HG02981 (cell line): ENCODE measurements at regions not wholly inside any gene's neighbourhood (a gene's known extent, or its start where the extent isn't known, plus 50 kb on each side); places are given as distances from the start of the nearest gene placed in this dataset.

Source experiments
- ATAC-seq: cut with Tn5 transposase; IDR thresholded peaks from one replicate; pipeline ENCODE4 v1.9.1; 2021; ENCODE audit warnings: mild to moderate bottlenecking, moderate library complexity; ENCODE audit not compliant: unreplicated experiment

DNA sequence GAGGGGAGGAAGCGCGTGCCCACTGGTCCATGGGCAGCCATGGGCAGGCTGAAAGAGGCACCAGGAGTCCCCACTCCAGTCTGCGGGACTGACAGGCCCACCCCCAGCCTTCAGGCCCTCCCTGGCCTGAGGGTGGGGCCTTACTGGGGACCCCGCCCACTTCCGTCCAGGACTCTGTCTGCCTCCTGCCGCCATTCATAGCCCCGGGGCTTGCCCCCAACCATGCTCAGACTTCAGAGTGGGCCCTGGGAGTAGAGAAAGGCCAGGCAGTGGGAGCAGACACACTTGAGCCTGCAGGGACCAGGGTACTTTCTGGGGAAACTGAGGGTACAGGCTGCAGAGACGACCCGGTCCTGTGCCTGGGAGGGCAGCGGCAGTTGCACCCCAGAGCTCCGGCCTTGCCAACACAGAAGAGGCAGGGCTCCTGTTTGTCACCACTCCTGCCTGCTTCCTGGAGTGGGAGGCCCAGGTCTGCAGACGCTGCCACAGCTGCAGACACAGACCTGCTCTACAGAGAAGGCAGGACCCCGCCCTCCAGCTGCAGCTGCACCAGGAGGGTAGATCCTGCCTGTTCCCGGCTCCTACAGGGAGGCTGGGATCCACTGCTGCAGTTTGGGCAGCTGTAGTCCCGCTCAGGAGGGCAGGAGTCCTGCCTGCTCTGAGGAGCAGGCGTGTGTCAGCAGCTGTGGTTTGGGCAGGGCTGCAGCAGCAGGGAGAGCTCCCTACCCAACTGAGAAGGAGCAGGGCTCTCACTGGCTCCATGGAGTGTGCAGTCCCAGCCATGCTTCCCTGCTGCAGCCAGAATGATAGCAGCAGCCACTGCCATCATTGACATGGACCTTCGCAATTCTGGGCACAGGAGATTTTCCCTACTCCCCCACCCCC, 387.9 kb upstream of the ANO3 start:
- ATAC-seq: no peak

GRCh38 chr11:25949918-25950317, 382.0 kb upstream of the ANO3 start:
- ATAC-seq: no peak

- ATAC-seq: no peak
These were observed 378.9 kb upstream of the ANO3 start for GRCh38 chr11:25953006-25953405.

DNA sequence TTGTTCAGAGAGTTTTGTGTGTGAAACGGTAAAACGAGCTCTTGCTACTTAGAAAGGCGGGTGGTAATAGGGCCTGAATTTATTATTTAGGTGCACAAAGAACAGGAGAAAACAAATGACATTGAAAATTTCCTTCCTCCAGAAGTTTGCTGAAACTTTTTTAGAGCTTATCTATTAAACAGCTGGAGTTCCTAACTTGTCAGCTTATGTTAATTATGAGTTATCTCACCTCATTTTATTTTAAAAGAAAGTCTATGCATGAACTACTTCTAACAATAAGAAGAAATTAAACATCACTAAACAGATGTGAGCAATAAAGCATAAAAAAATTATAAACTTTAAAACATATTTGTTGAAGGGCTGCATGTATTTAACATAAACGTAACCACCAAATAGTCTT, 373.9 kb upstream of the ANO3 start:
- ATAC-seq: no peak

DNA sequence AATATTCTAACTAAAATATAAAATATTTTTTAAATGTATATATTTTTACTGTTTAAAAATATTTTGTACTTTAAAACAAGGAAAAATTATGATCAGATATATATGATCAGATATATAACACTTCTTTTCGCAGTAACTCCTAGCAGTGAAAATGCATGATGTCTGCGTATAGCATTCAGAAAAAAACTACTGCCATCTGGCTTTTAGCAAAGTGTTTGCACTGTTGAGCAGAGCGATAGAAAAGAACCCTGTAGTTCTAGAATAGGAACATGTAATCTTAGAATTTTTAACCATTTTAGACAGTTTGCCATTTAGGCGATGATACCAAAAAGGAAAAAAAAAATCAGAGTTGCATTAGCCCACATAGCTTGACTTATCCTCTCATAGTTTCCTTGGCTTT, 370.4 kb upstream of the ANO3 start:
- ATAC-seq: no peak

- ATAC-seq: no peak
These were observed 361.0 kb upstream of the ANO3 start for GRCh38 chr11:25970726-25971508.

GRCh38 chr11:25980091-25980490, 351.8 kb upstream of the ANO3 start:
- ATAC-seq: no peak

- ATAC-seq: peak; percentile 91
These were observed 349.9 kb upstream of the ANO3 start for GRCh38 chr11:25981998-25982397.

- ATAC-seq: no peak
These were observed 348.6 kb upstream of the ANO3 start for GRCh38 chr11:25983280-25983679.

DNA sequence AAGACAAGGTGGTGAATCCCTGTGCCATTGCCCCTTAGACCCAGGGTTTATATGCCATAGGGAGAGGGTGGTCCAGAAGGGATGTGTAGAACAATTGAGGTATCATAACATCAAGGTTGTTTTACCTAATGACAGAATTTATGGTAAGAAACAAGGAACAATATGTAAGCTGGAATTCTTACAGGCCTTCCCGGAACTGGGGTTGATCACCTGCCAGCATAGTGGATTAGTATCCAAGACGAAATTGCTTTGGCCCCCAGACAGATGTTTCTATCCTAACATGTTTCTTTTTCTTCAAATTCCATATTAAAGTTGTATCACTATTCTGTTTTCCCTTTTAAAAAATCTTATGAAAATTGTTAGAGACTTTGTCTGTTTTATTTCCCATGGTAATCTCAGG, 343.8 kb upstream of the ANO3 start:
- no peak for ATAC-seq

GRCh38 chr11:25990406-25990805, 341.5 kb upstream of the ANO3 start:
- ATAC-seq: no peak

GRCh38 chr11:25991476-25991875, 340.5 kb upstream of the ANO3 start:
- ATAC-seq: no peak

GRCh38 chr11:25992294-25992693, 339.6 kb upstream of the ANO3 start:
- no peak for ATAC-seq

DNA sequence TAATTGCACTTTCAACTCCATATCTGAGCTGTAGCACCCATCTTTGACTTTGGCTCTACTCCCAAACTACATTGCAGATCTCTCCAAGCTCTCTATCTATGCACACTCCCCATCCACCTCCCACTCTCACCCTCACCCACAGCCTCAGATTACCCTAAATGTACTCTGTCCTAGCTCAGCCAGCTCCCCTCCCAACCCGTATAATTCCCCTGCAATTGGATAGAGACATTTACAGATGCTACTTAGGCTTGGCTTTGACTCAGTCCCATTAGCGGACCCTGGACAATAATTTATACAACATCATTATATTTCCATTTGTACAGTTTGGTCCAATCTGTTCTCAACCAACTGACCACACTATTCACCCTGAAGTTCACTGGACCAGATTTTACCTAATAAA, 338.9 kb upstream of the ANO3 start:
- ATAC-seq: no peak

DNA sequence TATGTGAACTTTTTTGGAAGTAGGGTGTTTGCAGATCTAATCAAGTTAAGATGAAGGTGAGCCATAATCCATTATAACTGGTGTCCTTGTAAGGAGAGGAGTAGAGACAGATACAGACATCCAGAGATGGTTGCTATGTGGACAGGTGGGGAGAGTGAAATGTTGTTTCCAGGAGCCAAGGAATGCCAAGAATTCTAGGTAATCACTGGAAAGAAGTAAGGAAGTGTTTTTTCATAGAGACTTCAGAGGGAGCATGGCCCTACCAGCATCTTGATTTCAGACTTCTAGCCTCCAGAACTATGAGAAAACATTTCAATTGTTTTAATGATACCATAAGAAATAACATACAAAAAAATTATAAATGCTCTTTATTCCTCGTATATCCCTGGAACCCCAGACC, 320.5 kb upstream of the ANO3 start:
- no peak for ATAC-seq

DNA sequence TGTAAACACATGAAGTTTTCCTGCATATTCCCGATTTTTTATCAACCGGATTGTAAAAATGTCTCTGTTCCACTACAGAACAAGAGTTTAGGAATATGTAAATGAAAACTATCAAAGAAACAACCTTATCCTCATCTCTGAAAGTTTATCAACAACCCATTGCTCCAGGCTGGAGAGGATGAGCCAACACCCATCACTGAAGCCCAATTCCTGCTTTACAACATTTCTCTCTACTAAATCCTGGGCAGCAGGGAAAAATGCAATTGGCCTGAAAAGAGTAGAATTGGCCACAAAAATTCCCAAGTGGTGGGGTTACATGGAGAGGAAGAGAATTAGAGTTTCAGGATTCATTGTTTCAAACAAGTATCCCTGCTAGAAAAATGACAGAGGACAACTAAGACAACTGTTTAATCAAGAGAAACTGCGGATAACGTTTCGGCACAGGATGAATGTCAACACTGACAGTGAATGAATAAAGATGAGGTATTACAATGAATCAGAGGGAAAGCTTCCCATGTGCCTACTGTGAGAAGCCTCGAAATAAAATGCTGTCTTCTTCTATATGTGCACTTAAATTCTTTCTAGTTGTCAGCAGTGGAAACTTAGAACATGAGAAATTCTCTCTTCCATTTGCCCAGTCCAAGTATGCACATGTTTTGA, 317.3 kb upstream of the ANO3 start:
- no peak for ATAC-seq

- no peak for ATAC-seq
These were observed 314.5 kb upstream of the ANO3 start for GRCh38 chr11:26017322-26017860.

GRCh38 chr11:26017903-26018302, 314.0 kb upstream of the ANO3 start:
- no peak for ATAC-seq

DNA sequence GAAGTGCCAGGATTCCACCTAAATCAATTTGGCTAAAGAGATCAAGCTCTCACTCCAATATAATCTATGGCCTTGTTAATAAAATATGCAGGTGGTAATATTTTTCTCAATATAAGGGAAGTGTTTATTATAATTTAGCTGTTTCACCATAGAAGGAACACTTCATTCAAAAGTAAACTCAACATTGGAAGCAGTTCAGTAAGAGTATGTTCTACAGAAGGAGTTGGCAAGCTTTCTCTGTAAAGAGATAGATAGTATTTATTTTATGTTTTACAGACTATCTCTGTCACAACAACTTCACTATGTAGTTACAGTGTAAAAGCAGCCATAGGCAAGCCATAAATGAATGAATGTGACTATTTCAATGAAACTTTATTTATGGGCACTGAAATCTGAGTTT, 313.6 kb upstream of the ANO3 start:
- ATAC-seq: no peak

DNA sequence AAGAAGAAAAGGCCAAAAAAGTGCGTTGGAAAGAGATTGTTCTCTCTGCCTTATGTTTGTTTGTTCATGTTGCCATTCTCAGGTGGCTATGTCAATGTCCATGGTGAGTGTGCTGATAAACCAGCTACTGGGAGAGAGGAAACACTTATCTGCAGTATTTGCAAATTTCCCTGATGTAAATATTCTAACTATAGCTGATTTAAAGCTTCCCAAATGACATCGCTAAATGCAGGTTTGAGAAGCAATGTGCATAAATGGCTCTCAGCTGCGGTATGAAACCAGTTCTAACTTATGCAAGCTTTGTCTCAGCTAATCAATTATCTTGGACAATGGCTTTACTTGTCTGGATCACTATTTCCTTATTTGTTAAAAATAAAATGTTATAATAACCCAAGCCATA, 312.5 kb upstream of the ANO3 start:
- no peak for ATAC-seq

GRCh38 chr11:26021017-26021416, 310.9 kb upstream of the ANO3 start:
- ATAC-seq: no peak
